Rectal smooth muscle tissue (tissue), 1 donor: ENCODE measurements at regions not wholly inside any gene's neighbourhood (a gene's known extent, or its start where the extent isn't known, plus 50 kb on each side); places are given as distances from the start of the nearest gene placed in this dataset.
"Not testable (repeated sequence)": the region's sequence is repeated elsewhere in the genome, so short reads cannot be mapped to it uniquely, and the experiment has no call there.

Source experiments
- H3K27ac ChIP-seq: one replicate; pipeline ENCODE4 v1.7.0; 2013; ENCODE audit warnings: low read depth, low read length, inconsistent platforms
- H3K27me3 ChIP-seq: one replicate; pipeline ENCODE4 v1.7.0; 2013; ENCODE audit warnings: low read length; ENCODE audit not compliant: control insufficient read depth, insufficient read depth
- H3K36me3 ChIP-seq: one replicate; pipeline ENCODE4 v1.7.0; 2013; ENCODE audit warnings: low read length; ENCODE audit not compliant: control insufficient read depth, insufficient read depth
- H3K4me1 ChIP-seq: one replicate; pipeline ENCODE4 v1.7.0; 2013; ENCODE audit warnings: low read length; ENCODE audit not compliant: control insufficient read depth, insufficient read depth
- H3K4me3 ChIP-seq: one replicate; pipeline ENCODE4 v1.7.0; 2013; ENCODE audit warnings: low read length
- H3K9ac ChIP-seq: one replicate; pipeline ENCODE4 v1.7.0; 2013; ENCODE audit warnings: low read length

GRCh38 chr2:747762-748351, 70.7 kb upstream of the TMEM18 start:
- H3K36me3 ChIP-seq: no peaks in the 10 kb centered on the region
- no peaks in the 10 kb centered on the region for H3K4me1 ChIP-seq
- no peak overlapping the region for H3K4me3 ChIP-seq
- H3K27ac ChIP-seq: no peak overlapping the region
- no peaks in the 10 kb centered on the region for H3K27me3 ChIP-seq
- no peak overlapping the region for H3K9ac ChIP-seq

- Histone ChIP-seq H3K27me3 (no peaks in the 10 kb centered on the region), H3K27ac (no peak overlapping the region), H3K36me3 (no peaks in the 10 kb centered on the region), H3K9ac (no peak overlapping the region), H3K4me3 (no peak overlapping the region), H3K4me1 (no peaks in the 10 kb centered on the region)
Measured at GRCh38 chr2:746697-747096, 69.5 kb upstream of the TMEM18 start.

GRCh38 chr2:744088-744487, 66.9 kb upstream of the TMEM18 start:
- no peaks in the 10 kb centered on the region for H3K27me3 ChIP-seq
- no peak overlapping the region for H3K4me3 ChIP-seq
- H3K27ac ChIP-seq: no peak overlapping the region
- H3K9ac ChIP-seq: no peak overlapping the region
- H3K4me1 ChIP-seq: peaks cover 8% of the 10 kb centered on the region
- no peaks in the 10 kb centered on the region for H3K36me3 ChIP-seq

GRCh38 chr2:742221-742620, 65.0 kb upstream of the TMEM18 start:
- Histone ChIP-seq H3K27me3 (no peaks in the 10 kb centered on the region), H3K27ac (no peak overlapping the region), H3K36me3 (no peaks in the 10 kb centered on the region), H3K4me3 (no peak overlapping the region), H3K9ac (no peak overlapping the region), H3K4me1 (peaks cover 8% of the 10 kb centered on the region)

GRCh38 chr2:741195-741496, 63.9 kb upstream of the TMEM18 start:
- Histone ChIP-seq H3K4me1 (peaks cover 8% of the 10 kb centered on the region), H3K9ac (peak overlapping the region; percentile 10), H3K4me3 (peak overlapping the region; percentile 40), H3K27me3 (no peaks in the 10 kb centered on the region), H3K36me3 (no peaks in the 10 kb centered on the region), H3K27ac (peak overlapping the region; percentile 83)

- peak overlapping the region; percentile 10 for H3K9ac ChIP-seq
- H3K27me3 ChIP-seq, H3K36me3 ChIP-seq, H3K4me1 ChIP-seq: not testable (repeated sequence)
- peak overlapping the region; percentile 40 for H3K4me3 ChIP-seq
- peak overlapping the region; percentile 83 for H3K27ac ChIP-seq
Measured at GRCh38 chr2:740322-741194, 63.4 kb upstream of the TMEM18 start.

- H3K27me3 ChIP-seq, H3K36me3 ChIP-seq, H3K4me1 ChIP-seq, H3K9ac ChIP-seq: not testable (repeated sequence)
- Histone ChIP-seq H3K4me3 (peak overlapping the region; percentile 40), H3K27ac (peak overlapping the region; percentile 83)
Measured at GRCh38 chr2:739864-740321, 62.7 kb upstream of the TMEM18 start.

GRCh38 chr2:736939-737338, 59.7 kb upstream of the TMEM18 start:
- Histone ChIP-seq H3K4me3 (no peak overlapping the region), H3K27ac (no peak overlapping the region), H3K9ac (no peak overlapping the region), H3K36me3 (no peaks in the 10 kb centered on the region), H3K4me1 (peaks cover 8% of the 10 kb centered on the region), H3K27me3 (no peaks in the 10 kb centered on the region)

GRCh38 chr2:735670-736218, 58.5 kb upstream of the TMEM18 start:
- Histone ChIP-seq H3K4me1 (peaks cover 5% of the 10 kb centered on the region), H3K9ac (no peak overlapping the region), H3K27ac (no peak overlapping the region), H3K27me3 (no peaks in the 10 kb centered on the region), H3K36me3 (no peaks in the 10 kb centered on the region), H3K4me3 (no peak overlapping the region)

GRCh38 chr2:734496-734895, 57.3 kb upstream of the TMEM18 start:
- Histone ChIP-seq H3K9ac (no peak overlapping the region), H3K27ac (no peak overlapping the region), H3K4me1 (peaks cover 2% of the 10 kb centered on the region), H3K36me3 (no peaks in the 10 kb centered on the region), H3K4me3 (no peak overlapping the region), H3K27me3 (no peaks in the 10 kb centered on the region)

GRCh38 chr2:733495-733894, 56.3 kb upstream of the TMEM18 start:
- Histone ChIP-seq H3K27ac (no peak overlapping the region), H3K4me1 (no peaks in the 10 kb centered on the region), H3K4me3 (no peak overlapping the region), H3K9ac (no peak overlapping the region), H3K27me3 (no peaks in the 10 kb centered on the region), H3K36me3 (no peaks in the 10 kb centered on the region)

GRCh38 chr2:733001-733400, 55.8 kb upstream of the TMEM18 start:
- Histone ChIP-seq H3K4me3 (no peak overlapping the region), H3K27me3 (no peaks in the 10 kb centered on the region), H3K9ac (no peak overlapping the region), H3K27ac (no peak overlapping the region), H3K36me3 (no peaks in the 10 kb centered on the region), H3K4me1 (no peaks in the 10 kb centered on the region)

GRCh38 chr2:731711-732110, 54.5 kb upstream of the TMEM18 start:
- Histone ChIP-seq H3K9ac (no peak overlapping the region), H3K4me3 (no peak overlapping the region), H3K4me1 (no peaks in the 10 kb centered on the region), H3K27ac (no peak overlapping the region), H3K36me3 (no peaks in the 10 kb centered on the region), H3K27me3 (no peaks in the 10 kb centered on the region)
